ENCODE measurements at regions not wholly inside any gene's neighbourhood (a gene's known extent, or its start where the extent isn't known, plus 50 kb on each side); places are given as distances from the start of the nearest gene placed in this dataset.
"Not testable (repeated sequence)": the region's sequence is repeated elsewhere in the genome, so short reads cannot be mapped to it uniquely, and the experiment has no call there.

DNA sequence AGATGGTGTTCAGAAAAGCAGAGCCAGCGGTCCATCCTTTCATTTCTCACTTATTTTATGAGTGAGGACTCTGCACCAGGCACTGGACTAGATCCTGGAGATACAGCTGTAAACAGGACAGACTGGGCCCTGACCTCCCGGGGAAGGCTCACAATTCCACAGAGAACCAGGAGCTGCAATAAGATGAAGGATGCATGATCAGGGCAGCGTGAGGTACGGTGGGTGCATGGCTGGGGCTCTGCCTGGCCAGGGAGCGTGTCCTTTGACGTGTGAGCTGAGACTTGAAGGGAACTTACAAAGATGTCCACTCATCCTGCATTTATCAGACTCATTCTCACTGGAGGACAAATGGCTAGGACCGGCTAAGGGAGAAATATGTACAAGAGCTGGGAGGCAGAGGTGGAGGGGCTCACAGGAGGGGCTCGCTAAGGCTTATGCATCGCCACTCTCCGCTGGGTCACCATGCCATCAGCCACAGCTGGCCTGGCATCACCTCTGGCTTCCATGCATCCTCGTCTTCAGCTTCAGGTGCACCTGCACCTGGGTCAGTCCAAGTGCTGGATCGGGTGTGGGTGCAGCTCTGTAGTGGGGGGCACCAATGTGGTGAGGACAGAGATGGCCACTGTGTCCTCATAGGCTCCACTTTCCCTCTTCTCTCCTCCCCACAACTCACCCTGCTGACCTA lies 213.9 kb downstream of the TOMM20 start:
- DNase-seq = no peak

DNA sequence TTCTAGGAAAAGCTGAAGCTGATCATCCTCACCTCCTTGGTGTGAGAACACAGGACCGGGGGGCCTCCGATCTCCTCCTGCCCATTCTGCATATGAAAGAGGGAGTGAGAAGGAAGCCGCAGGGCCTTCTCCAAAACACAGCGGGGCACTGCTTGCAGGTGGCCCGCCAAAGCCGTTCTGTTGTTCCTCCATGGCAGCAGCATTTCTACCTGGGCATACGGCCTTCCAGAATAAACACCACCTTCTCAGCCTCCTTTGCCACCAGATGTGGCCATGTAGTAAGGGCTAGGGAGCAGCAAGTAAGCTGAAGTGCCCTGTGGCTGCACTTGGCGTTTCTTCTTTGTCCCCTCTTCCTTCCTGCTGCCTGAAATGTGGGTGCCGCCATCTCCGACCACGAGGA lies 214.9 kb downstream of the TOMM20 start:
- no peak for DNase-seq

DNA sequence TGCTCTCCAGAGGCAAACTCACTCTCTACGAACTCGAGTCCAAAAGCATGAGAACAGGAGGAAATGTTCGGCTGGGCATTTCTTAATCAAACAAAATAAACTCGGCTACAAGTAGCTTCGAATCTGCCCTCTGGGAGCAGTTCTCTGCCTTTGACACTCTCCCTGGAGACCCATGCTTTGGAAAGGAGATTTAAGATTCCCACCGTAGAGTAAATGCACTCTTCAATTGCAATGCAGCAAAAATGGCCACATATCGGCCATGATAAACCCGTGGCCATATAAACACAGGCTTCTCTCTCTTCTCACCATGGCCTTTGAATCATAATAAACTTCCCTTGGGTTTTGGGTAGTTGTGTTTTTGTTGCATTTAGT lies 215.4 kb downstream of the TOMM20 start:
- no peak for DNase-seq

DNA sequence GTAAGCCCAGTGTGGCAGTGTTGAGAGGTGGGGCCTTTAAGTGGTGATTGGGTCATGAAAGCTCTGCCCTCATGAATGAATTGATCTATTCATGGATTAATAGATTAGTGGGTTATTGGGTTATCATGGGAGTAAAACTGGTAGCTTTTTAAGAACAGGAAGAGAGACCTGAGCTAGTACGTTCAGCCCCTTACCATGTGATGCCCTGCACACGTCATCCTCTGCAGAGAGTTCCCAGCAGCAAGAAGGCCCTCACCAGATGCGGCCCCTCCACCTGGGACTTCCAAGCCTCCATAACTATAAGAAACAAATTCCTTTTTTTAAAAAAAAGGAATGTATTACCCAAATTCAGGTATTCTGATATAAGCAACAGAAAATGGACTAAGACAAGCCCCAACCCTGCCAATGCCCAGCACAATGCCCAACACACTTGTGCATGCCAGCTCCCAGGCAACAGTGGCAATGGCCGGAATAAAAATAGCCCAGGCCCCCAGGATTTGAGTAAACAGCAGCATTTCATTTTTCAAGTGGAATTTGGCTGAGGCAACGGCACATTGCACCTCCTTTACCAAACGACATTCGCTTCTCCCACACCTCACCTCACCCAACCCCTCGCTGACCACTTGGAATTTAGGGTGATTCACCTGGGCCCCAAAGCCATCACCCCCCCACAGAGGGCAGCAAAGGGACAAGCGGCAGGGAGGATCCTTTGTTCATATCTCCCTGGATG lies 215.9 kb downstream of the TOMM20 start:
- DNase-seq = no peak

DNA sequence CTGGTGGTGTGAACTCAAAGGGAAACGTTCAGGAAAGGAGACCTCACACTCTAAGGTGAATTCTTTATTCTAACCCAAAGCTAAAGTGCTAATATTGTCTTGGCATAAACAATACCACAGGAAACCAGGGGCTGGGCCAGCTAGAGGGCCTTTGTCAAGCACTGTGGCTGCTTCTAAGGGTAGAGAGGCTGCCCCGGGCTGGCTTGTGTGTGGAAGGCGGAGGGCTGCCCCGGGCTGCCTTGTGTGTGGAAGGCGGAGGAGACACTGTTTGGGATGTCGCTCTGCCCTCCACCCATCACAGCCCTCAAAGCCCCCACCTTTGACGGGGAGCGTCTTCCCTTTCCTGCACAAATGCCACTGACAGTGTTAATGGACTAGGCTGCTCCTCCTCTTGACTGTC lies 216.8 kb downstream of the TOMM20 start:
- no peak for DNase-seq

DNA sequence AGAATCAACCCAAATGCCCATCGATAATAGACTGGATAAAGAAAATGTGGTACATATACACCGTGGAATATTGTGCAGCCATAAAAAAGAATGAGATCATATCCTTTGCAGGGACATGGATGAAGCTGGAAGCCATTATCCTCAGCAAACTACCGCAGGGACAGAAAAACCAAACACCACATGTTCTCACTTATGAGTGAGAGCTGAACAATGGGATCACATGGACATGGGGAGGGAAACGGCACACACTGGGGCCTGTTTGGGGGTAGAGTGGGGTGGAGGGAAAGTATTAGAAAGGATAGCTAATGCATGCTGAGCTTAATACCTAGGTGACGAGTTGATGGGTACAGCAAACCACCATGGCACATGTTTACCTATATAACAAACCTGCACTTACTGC lies 217.5 kb downstream of the TOMM20 start:
- not testable (repeated sequence) for DNase-seq

DNA sequence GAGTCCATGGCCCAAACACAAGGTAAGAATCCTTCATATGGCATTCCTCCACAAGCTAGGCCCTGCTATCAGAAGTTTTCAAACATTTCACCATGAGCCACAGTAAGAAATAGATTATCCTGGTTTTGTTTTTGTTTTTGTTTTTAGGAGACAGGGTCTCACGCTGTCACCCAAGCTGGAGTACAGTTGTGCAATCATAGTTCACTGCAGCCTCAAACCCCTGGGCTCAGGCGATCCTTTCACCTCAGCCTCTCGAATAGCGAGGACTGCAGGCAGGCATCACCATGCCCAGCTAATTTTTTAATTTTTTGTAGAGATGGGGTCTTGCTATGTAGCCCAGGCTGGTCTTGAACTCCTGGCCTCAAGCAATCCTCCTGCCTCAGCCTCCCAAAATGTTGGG lies 218.8 kb downstream of the TOMM20 start:
- no peak for DNase-seq

DNA sequence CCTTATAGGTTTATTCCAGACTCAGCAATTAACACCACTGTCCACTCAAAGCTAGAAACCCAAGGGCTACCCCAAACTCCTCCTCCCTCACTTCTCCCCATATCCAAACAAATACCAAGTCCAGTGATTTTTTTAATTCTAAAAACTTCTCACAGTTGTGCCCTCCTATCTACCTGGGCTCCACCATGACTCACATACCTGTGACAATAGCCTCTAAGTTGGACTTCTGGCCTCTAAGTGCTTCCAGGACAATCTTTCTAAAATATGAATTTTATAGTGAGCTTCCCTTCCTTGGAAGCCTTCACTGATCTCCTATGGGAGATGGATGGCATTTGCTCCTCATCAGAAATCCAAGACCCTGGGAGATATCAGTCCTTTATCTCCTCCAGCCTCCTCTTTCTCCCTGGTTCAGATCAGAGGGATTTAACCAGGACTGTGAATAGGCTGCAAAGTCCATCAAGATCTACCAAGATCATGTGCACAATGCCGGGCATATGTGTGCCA lies 219.3 kb downstream of the TOMM20 start:
- DNase-seq = no peak

DNA sequence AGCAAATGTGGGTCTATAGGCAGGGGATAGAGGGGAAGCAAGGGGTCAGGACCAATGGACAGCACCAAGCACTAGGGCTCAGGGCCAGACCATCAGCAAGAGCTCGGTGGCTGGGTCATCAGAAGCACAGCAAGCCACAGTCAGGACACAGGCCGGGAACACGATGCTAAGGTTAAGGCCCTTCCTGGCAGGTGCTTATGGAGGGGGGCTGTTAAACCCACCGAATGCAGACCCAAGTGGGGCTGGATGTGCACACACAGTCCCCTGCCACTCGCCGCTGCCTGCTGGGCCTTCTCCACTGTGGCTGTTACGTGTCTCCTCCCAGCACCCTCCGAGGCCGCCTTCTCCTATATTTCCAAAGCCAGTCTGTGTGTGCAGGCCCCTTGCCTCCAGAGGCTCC lies 220.1 kb downstream of the TOMM20 start:
- no peak for DNase-seq

DNA sequence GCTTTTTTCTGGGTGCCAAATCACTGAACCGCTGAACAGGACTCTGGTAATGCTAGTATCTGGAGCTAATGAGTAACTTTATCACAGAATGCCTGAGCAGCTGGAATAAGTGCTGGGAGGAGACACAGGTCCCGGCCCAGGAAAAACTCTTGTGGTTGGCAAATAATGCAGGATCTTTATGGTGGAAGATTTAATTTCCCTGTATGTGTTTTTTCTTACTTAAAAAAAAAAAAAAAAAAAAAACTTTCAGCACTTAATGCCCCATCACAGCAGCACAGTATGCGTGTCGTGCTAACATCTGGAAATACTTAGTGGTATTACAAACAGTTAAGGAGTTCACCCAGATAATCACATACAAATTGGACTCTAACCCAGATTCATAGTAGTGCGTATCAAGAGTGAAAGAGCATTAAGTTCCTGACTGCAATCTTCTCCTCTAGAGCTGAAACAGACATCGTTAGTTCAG lies 220.7 kb downstream of the TOMM20 start:
- DNase-seq = no peak

DNA sequence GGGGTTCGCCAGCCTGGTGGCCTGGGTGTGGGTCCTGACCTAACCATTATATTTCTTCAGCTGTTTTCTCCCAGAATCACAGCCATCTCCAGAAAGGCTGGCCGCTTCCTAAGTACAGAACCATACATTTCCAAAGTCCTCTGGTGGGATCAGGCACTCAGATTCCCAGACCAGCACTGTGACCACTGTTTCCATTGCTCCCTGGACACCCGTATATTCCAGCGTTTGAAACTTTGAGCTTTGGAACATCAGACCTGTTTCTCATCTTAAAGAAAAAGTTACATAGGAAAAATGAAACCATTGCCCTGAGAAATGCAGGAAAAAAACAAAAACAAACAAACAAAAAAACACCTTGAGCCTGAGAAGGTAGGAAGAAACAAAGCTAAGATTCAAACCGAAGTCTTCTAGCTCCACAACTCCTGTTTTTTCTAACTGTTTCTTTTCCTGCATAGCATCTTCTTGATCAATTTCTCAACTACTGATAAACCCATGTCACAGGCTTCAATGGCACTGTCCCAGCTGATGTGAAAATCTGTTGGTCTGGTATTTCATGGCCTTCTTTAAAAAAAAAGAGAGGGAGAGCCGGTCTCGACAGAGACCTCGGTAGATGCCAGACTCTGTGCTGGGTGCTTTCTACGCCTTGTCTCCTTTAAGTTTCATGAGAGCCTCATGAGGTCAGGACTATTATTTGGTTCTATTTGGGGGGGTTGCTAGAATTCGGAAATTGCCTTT lies 221.3 kb downstream of the TOMM20 start:
- no peak for DNase-seq

DNA sequence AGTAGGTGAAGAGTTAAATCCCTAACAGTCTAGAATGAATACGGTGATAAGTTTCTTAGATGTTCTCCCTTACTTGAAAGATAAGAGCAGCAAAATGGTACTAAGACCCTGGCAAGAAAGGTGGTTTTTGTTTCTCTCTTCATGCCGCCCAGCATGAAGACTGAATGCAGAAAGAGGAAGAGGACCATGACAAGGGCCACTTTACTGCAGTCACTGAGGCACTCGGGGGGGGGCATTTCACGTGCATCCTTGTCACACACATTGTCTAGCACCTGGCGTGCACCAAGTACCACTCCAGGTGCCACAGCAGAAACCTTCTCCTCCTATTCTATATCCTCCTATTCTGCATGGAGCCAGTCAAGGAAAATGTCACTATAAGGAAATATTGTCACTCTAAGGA lies 222.0 kb downstream of the TOMM20 start:
- DNase-seq = no peak

DNA sequence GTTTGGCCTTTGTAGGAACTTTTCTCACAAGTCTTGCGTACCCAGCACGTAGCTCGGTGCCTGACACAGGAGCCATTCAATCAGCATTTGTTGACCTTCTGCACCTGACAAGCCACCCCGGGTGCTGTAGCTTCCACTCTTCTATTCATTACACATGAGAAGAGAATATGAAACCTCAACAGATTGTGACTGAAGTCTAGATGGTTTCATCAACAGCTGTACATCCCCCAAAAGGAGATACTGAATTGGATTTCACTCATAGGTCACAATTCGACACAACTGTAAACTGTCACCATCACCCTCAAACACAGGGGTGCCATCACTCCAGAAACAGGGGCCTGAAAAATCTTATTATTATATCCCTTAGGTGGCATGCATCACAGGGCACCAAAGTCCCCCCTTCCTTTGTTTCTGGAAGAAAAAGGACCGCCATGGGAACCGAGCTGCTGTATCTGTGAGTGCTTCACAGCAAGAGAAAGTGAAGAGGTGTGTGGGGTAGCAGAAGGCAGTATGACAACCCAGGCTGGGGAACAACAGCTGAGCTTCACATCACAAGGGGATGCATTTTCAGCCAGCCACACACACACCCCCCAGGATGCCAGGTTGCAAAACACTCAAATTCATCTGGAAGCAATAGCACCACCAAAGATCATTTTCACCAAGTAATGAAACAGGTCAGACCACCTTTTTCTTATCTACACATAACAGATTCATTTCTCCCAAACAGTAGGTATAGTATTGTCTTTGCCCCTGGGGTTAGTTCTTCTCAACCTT lies 225.7 kb downstream of the TOMM20 start:
- no peak for DNase-seq

DNA sequence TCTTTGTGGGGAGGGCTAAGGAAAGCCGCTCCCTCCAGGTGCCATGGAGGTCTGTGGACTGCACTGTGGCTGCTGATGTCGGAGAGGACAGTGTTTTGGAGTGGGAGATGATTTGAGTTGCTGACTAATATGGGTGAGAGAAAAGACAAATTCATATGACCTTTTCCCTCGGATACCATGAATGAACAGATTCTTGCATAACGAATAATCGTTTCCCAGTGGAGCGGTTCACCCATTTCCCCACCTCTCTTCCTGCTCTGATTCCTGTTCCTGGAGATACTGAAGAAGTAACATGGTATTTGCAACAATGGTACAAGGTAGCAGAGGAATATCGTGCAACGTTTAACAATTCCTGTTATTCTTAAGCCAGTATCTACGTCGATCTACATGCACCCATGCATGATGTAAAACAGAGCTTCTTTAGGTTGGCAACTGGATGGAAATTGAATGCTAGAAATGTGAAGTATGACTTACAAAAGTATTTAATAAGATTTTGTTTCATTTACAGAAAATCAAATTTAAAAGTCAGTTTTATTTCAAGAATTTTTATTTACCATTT lies 227.1 kb downstream of the TOMM20 start:
- no peak for DNase-seq

DNA sequence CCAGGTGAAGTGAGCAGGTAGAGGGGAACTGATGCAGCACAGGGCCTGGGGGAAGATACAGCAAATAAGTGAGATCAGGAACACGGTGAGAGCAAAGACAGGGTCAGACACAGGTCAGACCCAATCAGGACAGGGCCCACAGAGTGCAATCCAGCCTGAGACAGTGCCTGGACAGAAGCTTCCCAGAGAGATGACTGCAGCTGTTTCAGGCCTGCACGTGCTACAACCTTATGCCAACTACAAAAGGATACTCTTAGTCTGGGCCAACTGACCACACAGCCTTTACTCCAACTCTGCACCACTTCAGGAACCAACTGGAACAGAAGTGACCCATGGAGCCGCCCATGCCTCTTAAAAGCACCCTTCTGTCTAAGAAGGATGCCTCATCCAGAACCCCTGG lies 228.0 kb downstream of the TOMM20 start:
- DNase-seq = no peak

DNA sequence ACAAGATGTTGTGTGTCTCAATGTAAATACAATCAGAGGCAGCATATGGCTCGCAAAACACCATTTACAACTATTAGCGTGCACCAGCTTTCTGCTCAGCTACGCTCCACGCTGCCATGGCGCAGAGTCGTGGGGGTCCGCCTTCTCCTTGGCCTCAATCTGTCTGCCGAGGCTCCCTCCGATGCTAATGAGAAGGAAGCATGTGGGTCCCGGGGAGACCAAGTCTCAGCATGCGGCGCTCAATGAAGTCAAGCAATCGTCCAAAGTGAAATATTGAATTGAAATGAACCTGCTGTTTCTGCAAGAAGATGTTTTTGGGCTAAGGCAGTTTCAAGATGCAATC lies 228.9 kb downstream of the TOMM20 start:
- no peak for DNase-seq

DNA sequence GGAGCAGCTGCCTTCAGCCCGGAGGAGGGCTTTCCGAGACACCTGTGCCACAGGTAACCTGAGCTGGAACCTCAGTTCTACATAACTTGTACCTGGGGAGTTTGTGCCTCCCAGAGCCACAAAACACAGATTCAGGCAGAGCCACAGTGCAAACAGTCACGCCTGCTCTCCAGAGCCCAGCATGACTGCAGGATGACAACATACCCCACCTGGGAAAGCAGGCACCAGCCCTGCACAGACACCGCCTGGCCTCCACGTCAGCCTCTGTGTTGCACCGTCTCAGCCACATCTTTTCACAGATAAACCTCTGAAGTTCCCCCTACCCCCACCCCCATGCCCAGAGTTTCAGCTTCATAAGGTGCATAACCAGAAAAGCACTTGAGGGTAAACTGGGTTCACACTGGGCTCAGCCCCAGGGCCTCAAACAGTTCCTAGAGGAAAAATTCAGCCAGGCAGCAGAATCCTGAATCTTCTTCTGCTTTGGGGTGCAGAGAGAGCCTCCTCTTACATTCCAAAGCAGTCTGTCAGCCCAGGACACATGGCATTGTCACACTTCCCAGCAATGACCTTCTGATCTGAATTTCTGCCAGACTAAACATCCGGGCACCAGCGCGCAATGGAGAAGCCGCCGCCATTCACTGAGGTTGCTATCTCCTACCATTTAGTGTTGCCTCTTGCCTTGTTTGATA lies 229.5 kb downstream of the TOMM20 start:
- peak; percentile 37 for DNase-seq

DNA sequence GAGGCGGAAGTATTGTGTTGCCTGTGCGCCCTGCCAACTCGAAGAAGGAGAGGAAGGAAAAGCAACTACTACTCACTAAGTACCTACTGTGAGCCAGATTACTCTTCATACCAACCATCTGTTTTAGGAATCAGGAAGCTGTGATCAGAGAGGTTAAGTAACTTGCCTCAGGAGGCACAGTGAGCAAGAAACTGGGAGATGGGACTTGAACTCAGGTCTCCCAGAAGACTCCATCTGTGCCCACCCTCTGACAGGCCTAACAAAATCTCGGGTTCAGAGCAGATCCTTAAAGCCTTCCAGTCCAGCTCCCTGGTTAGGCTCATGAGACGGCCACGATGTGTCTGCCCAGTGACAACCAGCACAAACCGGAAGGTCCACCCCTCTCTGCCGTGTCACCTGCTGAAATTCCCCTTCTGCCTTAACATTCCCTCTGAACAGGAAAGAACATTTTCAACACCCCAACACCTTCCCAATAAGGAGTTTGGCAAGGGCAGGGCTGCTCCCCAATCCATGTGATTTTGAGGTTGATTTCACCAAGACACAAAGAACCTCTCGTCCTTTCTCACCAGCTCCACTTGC lies 230.1 kb downstream of the TOMM20 start:
- DNase-seq = no peak

DNA sequence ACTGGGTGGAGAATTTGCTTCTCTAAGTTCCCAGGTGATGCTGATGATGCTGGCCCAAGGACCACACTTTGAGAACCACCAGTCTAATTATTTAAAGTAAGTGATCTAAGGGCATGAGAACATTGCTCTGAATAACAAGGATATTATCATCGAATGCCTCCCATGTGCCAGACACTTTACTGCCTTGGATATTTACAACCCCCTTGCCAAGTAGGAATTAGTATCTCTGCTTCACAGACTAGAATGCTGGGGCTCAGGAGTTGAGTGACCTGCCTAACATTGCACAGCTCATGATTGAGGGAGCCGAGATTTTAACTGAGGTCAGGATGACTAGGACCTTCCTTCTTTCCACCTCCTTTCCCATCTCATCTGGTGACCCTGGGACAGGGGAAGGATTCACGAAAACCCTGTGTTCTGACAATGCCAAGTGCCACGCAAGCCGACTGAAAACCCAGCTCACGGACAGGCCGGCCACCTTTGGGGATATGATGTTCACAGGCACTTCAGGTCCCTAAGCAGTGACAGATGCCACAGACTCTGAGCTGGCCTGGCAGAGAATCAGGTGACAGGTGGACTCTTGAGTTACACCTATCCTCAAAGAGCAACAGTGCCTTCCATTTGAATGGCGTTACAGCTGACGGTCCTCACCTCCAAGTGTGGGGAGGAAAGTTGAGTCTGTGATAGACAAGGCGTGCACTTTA lies 230.7 kb downstream of the TOMM20 start:
- no peak for DNase-seq

DNA sequence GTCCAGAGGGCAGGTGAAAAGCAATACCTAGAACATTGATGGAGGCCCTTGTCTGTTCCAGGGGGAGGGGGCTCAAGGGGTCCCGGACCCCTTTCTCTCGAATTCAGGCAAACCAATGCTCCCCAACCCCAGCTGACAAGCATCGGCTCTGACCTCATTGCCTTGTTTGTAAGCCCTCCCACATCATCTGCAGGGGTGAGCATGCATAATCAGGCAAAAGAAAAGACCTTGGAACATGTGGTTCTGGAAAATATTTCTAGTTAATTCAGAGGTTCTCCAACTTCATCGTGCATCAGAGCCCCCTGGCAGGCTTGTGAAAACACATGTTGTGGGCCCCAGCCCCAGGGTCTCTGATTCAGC lies 231.3 kb downstream of the TOMM20 start:
- no peak for DNase-seq

All from NCI-H1436 treated with DMSO at 0.1 percent for 48 hours (cell line).